Pancreas (tissue), 10 donors: ENCODE measurements at regions not wholly inside any gene's neighbourhood (a gene's known extent, or its start where the extent isn't known, plus 50 kb on each side); places are given as distances from the start of the nearest gene placed in this dataset.
A peak's percentile ranks its signal among the peaks of the same experiment; 100 is the strongest.
"Not testable (repeated sequence)": the region's sequence is repeated elsewhere in the genome, so short reads cannot be mapped to it uniquely, and the experiment has no call there.

Source experiments
- ATAC-seq, 4 donors: fragments of 200-7000 bp; cut with Tn5 transposase; one replicate each; pipeline versions ENCODE4 v1.8.0 to v1.9.1; 2020; ENCODE audit warnings: mild to moderate bottlenecking in 4 of 4, moderate library complexity in 4 of 4
- DNase-seq, 6 donors: peaks; one replicate each; pipeline ENCODE4 v3.0.0-alpha.2; 2020
- FAIRE-seq: peaks from 2 replicates; lab custom pipeline; 2012; peaks lifted over from hg19 to GRCh38; lab: Jason Lieb, UNC
- H3K27ac ChIP-seq, 4 donors: fragments of 200-600 bp; sonication (generic); 1 replicate in 3 of 4; 2 replicates in 1 of 4; pipeline versions ENCODE4 v1.5.0 to v1.8.0; 2020
- H3K27me3 ChIP-seq, 4 donors: fragments of 200-600 bp; one replicate each; pipeline ENCODE4 v1.8.0; 2021
- H3K36me3 ChIP-seq, 3 donors: fragments of 200-600 bp; sonication (generic) in 1 of 3; one replicate each; pipeline versions ENCODE4 v1.5.0 to v1.8.0; 2020 to 2021
- H3K4me1 ChIP-seq, 3 donors: fragments of 200-600 bp; one replicate each; pipeline ENCODE4 v1.8.0; 2021
- H3K4me3 ChIP-seq, 4 donors: fragments of 200-600 bp; sonication (generic) in 2 of 4; one replicate each; pipeline versions ENCODE4 v1.5.0 to v1.8.0; 2020 to 2021
- H3K9me3 ChIP-seq, 4 donors: fragments of 200-600 bp; one replicate each; pipeline ENCODE4 v1.8.0; 2021
- CTCF ChIP-seq, 4 donors: fragments of 200-600 bp; sonication (generic) in 3 of 4; IDR thresholded peaks; one replicate each; pipeline versions ENCODE4 v1.5.0 to v1.8.0; 2021; ENCODE audit warnings: antibody characterized with exemption in 4 of 4
- WGBS, 2 donors: extraction: QIAGEN DNeasy Blood & Tissue Kit; methylation state at CpG; one replicate each; pipeline ENCODE4 v1.1.7; 2013; 5-methylcytosine and 5-hydroxymethylcytosine counted together
- intact Hi-C, 3 donors: fragments of 100-400 bp; cut with DNase I; formaldehyde crosslinking; loops; one replicate each; pipeline versions ENCODE4 v1.11.1 to v1.14.2; 2022
- donor health status: healthy with polysubstance abuse.
- donor health status: DM: no; HTN: no; CAD: no; lungs with moderate emphysema.
- donor health status: DM: no; HTN: no; CAD: no.
- donor health status: control.
- donor health status: control.
- donor health status: Bipolar disorder and iron deficiency.
- donor health status: DM: yes; HTN: yes; CAD: no.
- donor health status: DM: no; HTN: no; CAD: no.
- donor health status: DM: no; HTN: no; CAD: no.
- donor health status: DM: yes; HTN: yes; CAD: no.

DNA sequence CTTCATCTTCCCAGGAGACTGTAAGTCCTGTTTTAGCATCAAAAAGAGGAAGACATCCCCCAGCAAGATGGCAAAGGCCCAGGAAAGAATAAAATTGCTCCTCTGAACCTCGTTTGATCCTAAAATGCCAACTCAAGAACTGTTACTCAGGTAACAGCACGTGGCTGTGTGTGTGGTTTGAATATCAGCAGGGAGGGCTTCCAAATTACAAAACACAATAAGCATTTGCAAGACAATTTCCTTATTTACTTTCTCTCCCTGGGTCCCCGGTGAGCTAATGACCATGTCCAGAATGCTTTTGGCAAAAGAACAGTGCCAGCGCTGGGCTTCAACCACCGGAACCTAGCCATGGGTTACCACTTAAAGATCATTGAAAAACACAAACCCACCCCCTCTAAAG lies 163.6 kb downstream of the C1D start:
- Histone ChIP-seq H3K27ac (peak overlapping the region in 2 of 4 donors; percentile 53 to 61), H3K27me3 (no peaks in the 10 kb centered on the region), H3K36me3 (no peaks in the 10 kb centered on the region), H3K4me3 (no peak overlapping the region), H3K4me1 (no peaks in the 10 kb centered on the region), H3K9me3 (no peaks in the 10 kb centered on the region)
- 36 to 44% methylated on average over 5 of the region's 5 CpGs for WGBS, 2 donors
- ATAC-seq = peak; percentile 67 to 76 (median 75)
- TF ChIP-seq CTCF (IDR thresholded peaks at IDR 0.05) = no peak
- no peak for FAIRE-seq
- peak in 3 of 6 donors; percentile 18 to 45 (median 41) for DNase-seq
- intact Hi-C loops = no loop called here

DNA sequence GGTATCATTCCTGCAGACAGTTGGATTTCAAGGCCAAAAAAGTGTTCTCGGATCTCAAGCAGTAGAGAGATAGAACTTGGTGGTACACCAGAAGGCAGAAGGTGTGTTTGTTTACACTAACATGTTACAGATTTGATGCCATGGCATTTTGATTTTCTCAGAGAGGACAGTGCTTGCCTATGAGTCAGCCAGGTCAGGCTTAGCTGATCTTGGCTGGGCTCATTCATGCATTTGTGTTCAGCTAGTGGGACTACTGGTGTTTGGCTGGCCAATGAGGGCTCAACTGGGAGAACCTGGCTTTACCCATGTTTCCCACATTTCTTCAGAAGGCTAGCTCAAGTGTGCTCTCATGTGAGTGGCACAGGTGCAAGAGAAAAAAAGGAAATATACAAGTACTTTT lies 162.0 kb downstream of the C1D start:
- no peak for FAIRE-seq
- no peak for ATAC-seq
- no peak overlapping the region for H3K4me3 ChIP-seq
- intact Hi-C loops = no loop called here
- H3K27me3 ChIP-seq = no peaks in the 10 kb centered on the region
- H3K4me1 ChIP-seq = no peaks in the 10 kb centered on the region
- 58 to 61% methylated on average over 1 of the region's 1 CpG for WGBS, 2 donors
- TF ChIP-seq CTCF (IDR thresholded peaks at IDR 0.05) = no peak
- no peaks in the 10 kb centered on the region for H3K36me3 ChIP-seq
- no peak overlapping the region for H3K27ac ChIP-seq
- no peaks in the 10 kb centered on the region for H3K9me3 ChIP-seq
- DNase-seq = no peak

- no peak for TF ChIP-seq CTCF (IDR thresholded peaks at IDR 0.05)
- Histone ChIP-seq H3K4me3 (no peak overlapping the region), H3K27me3 (no peaks in the 10 kb centered on the region), H3K4me1 (no peaks in the 10 kb centered on the region), H3K36me3 (no peaks in the 10 kb centered on the region), H3K27ac (no peak overlapping the region), H3K9me3 (no peaks in the 10 kb centered on the region)
- FAIRE-seq = no peak
- WGBS, 2 donors = 67 to 71% methylated on average over 3 of the region's 3 CpGs
- no peak for DNase-seq
- intact Hi-C loops = no loop called here
- no peak for ATAC-seq
Observed at GRCh38 chr2:67904566-67904965, 158.2 kb downstream of the C1D start.

DNA sequence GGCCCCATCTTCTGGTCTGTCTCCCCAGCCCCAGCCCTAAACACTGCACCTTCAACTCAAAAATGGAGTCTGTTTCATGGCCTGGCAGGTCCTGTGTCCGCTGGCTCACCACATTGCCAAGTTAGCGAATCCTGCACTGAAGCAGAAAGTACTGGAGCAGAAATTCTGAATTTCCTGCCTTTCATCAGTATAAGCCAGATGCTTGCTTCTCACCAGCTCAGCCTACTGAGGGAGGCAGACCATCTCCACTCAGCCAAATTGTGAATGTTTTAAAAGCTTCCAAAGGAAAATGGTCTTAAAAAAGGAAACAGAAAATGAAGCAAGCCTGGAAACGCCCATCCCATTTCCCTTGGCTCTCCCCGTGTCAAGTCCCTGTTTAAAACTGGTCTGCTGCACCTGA lies 157.8 kb downstream of the C1D start:
- ATAC-seq (no peak), FAIRE-seq (no peak), DNase-seq (no peak)
- Histone ChIP-seq H3K4me1 (no peaks in the 10 kb centered on the region), H3K36me3 (no peaks in the 10 kb centered on the region), H3K4me3 (no peak overlapping the region), H3K27me3 (no peaks in the 10 kb centered on the region), H3K9me3 (no peaks in the 10 kb centered on the region), H3K27ac (no peak overlapping the region)
- no peak for TF ChIP-seq CTCF (IDR thresholded peaks at IDR 0.05)
- intact Hi-C loops = no loop called here
- WGBS, 2 donors = 70 to 76% methylated on average over 4 of the region's 4 CpGs

DNA sequence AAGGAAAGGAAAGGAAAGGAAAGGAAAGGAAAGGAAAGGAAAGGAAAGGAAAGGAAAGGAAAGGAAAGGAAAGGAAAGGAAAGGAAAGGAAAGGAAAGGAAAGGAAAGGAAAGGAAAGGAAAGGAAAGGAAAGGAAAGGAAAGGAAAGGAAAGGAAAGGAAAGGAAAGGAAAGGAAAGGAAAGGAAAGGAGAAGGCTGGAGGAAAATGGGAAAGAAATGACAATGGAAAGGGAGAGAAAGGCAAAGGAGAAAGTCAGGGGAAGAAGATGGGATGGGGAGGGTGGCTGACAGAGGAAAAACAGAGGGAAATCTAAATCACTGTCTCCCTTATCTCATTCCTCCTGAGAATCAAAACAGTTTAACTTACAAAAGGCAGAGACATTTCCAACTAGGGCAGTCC lies 156.3 kb downstream of the C1D start:
- H3K27ac ChIP-seq, H3K9me3 ChIP-seq, DNase-seq, intact Hi-C loops, H3K4me1 ChIP-seq, FAIRE-seq, ATAC-seq, H3K36me3 ChIP-seq, H3K27me3 ChIP-seq, H3K4me3 ChIP-seq: not testable (repeated sequence)
